ENCODE measurements at regions not wholly inside any gene's neighbourhood (a gene's known extent, or its start where the extent isn't known, plus 50 kb on each side); places are given as distances from the start of the nearest gene placed in this dataset.
"Not testable (repeated sequence)": the region's sequence is repeated elsewhere in the genome, so short reads cannot be mapped to it uniquely, and the experiment has no call there.

DNA sequence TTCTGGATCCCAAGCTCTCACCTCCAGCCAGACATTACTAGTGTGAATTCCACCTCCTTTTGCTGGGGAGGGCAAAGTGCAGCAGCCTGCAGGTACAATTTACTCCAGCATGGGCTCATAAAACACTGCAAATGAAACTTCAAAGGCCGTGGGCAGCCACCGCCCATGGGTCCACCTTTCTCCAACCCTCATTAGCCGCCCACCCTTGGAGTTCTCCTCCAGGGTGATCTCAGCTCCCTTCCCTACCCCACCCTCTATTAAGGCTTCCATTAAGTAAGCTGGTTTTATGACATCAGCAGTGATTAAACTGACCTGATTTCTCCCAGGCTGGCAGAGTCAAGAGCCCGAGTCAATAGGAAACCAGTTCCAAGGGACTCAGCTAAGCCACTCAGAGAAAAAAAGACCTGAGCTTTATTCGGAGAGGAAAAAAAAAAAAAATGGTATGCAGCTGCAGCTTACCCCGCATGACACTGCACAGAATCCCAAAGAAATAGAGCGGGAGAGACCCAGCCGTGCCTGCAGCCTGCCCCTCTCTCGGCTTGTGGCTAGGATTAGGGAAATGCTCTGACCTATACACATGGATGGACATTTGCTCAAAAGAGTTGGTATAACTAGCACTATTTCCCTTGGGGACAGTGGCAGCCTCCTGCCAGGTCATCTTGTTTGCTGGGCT lies 319.6 kb downstream of the PTTG2 start:
- DNase-seq (ENCODE audit: low read depth), result no peak

DNA sequence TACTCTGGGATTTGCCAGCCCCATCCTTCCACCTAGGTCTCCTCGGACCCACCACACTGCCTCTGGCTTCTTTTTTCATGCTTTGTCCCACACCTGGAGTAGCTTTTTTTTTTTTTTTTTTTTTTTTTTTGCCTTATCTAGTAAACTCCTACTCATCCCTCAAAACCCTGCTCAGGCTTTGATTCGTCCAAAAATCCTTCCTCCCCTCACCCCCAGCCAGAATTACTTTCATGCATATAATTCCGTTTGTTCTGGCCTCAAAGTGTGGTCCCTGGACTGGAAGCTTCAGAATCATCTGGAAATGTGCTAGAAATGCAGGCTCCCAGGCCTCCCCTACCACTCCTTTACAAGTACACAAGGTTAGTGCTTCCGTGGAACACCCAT lies 320.1 kb downstream of the PTTG2 start:
- DNase-seq (ENCODE audit: low read depth), result no peak

- DNase-seq (ENCODE audit: low read depth), result no peak
Measured at GRCh38 chr4:38281371-38282071, 321.3 kb downstream of the PTTG2 start.

- DNase-seq (ENCODE audit: low read depth), result no peak
Measured at GRCh38 chr4:38283724-38284123, 323.5 kb downstream of the PTTG2 start.

- no peak for DNase-seq (ENCODE audit: low read depth)
Measured at GRCh38 chr4:38284294-38285030, 324.3 kb downstream of the PTTG2 start.

- DNase-seq (ENCODE audit: low read depth), result no peak
Measured at GRCh38 chr4:38287101-38287851, 327.1 kb downstream of the PTTG2 start.

DNA sequence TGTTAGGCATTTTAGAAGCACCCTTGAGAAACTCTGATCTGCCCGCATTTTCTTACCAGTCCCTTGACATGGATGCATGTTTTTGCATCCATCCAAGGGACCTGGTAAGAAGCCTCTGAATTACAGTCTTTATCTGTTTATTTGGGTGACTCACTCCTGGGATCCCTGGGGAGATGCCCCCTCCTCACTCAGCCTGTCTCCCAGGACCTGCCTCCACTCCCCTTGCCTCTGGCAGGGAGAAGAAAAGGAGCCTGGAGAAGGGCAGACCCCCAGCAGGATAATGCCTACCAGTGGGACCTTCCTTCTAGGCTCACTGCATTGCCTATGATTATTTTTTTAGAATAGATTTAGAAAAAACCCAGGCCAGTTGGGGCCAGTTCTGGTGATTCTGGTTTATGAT lies 329.4 kb downstream of the PTTG2 start:
- DNase-seq (ENCODE audit: low read depth), result no peak

GRCh38 chr4:38290366-38290765 lies 330.2 kb downstream of the PTTG2 start:
- DNase-seq (ENCODE audit: low read depth), result no peak

DNA sequence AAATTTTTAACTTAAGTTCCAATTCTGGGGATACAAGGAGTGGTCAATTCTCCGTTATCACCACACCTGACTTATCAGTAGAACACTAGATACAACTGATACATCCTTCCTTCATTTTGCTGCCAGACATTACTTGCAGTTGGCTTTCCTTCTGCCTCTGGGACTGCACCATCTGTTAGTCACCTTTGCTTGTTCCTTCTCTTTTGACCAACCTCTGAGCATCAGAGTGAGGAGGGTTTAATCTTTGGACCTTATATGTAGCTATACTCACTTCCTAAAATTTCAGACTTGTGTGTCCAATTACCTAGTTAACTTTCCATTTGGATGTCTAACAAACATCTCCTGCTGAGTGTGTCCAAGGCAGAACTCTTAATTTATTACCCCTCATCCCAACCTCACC lies 330.7 kb downstream of the PTTG2 start:
- no peak for DNase-seq (ENCODE audit: low read depth)

DNA sequence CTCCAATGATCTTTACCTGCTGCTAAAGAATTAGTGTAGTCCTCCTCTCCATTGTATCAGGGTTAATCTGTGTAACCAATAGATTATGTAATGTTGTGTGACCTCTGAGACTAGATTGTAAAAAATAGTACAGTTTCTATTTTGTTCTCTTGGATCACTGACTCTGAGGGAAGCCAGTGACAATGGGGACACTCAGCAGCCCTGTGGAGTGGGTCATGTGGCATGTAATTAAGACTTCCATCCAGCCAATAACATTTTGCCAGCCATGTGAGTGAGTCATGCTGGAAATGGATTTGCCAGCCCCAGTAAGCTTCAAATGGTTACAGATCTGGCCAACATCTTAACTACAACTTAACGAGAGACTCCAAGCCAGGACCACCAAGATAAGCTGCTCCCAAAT lies 332.3 kb downstream of the PTTG2 start:
- no peak for DNase-seq (ENCODE audit: low read depth)

DNA sequence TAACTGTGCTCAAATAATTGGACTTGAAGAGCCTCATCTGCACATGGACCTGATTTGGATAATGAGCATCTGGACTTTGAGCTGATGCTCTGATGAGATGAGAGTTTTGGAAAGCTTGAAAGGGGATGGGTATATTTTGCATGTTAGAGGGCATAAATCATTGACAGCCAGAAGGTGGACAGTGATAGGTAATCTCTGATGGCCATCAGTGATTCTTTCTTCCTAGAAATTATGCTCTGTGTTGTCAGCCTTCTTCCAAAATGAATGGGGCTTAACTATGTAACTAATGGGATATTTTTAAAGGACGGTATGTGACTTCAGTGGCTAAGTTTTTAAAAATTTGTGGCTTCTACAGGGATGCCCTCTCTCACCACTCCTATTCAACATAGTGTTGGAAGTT lies 334.0 kb downstream of the PTTG2 start:
- no peak for DNase-seq (ENCODE audit: low read depth)

DNA sequence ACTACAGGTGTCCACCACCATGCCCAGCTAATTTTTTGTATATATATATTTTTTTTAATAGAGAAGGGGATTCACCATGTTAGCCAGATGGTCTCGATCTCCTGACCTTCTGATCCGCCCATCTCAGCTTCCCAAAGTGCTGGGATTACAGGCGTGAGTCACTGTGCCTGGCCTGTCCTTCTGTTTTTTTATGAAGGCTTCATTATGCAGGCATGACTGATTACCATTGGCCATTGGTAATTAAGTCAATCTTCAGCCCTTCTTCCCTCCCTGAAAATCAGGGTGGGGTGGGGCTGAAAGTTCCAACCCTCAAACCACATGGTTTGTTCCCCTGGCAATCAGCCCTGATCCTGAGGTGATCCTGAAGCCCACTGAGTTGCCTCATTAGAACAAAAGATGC lies 336.9 kb downstream of the PTTG2 start:
- DNase-seq (ENCODE audit: low read depth), result no peak

DNA sequence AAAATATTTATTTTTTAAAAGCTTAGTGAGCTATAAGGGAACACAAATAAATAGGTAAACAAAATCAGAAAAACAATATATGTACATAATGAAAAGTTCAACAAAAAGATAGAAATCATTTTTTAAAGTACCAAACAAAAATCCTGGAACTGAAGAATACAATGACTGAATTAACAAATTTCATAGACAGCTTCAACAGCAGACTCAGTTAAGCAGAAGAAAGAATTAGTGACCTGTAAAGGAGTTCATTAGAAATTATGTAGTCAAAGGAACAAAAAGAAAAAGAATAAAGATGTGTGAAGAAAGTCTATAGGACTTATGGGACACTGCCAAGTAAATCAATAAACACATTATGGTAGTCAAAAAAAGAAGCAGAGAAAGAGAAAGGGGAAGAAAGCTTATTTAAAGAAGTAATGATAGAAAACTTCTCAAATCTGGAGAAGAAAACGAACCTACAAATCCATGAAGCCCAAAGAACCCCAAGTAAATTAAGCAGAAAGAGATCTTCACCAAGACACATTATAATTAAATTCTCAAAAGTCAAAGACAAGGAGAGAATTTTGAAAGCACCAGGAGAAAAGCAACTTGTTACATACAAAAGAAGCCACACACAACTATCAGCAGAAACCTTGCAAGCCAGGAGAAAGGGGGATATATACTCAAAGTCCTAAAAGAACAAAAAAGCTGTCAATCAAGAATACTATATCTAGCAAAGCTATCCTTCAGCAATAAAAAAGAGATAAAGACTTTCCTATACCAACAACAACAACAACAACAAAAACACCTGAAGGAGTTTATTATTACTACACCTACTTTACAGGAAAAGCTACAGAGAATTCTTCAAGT lies 338.9 kb downstream of the PTTG2 start:
- DNase-seq (ENCODE audit: low read depth), result no peak

- DNase-seq (ENCODE audit: low read depth), result no peak
Measured at GRCh38 chr4:38302910-38303309, 342.7 kb downstream of the PTTG2 start.

- DNase-seq (ENCODE audit: low read depth), result not testable (repeated sequence)
Measured at GRCh38 chr4:38304460-38304859, 344.3 kb downstream of the PTTG2 start.

DNA sequence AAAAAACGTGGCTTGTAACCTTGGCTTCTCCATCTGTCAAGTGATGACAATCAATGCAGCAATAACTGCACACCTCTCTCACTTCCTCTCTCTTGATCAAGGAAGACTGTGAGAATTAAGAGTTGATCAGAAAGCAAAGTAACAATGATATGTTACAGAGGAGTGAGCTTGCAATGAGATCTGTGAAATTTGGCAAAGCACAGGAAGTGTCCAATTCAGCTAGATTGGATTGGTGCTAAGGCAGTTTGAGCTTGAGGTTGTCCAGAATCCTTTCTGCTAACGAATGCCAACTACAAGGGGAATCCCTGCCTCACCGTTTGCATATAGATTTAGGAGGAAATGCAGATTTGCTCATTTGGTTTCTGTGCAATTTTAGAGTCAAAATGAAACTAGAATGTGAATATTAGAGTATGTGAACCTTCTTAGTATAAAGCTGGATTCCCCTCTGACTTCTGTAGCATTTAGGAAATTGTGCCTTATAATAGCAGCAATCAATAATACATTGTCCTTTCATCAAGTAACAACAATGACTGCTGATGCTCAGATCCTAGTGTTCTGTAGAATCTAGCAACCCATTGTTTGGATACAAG lies 346.4 kb downstream of the PTTG2 start:
- DNase-seq (ENCODE audit: low read depth), result no peak

DNA sequence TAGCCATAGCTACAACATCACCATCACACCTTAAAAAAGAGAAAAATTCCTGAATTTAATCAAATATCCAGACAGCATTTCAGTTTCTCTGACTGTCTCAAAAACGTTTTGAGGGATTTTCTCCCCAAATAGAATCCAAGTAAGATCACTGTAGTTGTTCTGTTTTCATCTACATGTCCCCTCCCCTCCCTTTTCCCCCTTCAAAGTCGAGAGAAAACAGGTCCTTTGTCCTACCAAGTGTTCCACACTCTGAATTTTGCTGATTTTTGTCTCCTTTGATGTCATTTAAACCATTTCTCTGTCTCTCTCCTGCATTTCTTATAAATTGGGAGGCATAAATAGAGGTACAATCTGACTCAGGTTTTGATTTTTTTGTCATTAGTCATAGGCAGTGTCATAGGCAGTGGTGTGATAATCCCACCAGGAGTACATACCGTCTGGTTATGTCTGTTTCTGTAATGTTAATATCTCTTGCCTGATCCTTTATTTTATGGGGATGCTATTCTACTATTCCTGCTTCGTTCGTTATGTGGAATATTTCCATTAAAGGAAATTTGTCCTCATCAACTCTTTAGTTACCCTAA lies 348.6 kb downstream of the PTTG2 start:
- DNase-seq (ENCODE audit: low read depth), result no peak

GRCh38 chr4:38309471-38309870 lies 349.3 kb downstream of the PTTG2 start:
- DNase-seq (ENCODE audit: low read depth), result no peak

DNA sequence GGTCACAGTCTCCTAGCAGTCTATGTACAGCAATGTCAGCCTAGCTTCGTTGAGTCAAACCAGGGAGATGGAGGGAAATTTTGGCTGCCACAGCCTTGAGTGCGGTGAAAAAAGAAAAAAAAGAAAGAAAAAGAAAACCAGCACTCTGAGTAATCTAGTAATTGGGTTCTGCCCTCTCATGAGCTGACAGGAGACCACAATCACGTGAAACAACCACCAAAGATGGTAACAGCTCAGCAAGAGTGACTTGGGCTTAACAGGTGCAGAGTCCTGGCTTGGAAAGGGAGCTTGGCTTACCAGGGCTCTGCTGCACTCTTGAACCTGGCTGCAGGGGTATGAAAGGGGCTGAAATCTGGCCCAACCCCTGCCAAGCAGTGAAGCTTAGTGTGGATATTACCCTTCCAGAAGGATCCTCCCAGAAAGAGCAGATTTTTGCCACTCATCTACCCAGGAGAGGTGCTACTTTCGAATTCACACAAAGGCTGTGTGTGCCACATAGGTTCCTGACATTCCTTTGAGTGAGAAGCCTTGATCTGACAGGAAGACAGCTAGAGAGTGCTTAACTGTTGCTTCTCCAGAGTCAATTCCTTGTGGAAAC lies 350.3 kb downstream of the PTTG2 start:
- DNase-seq (ENCODE audit: low read depth), result peak; percentile 49

GRCh38 chr4:38311495-38312126 lies 351.4 kb downstream of the PTTG2 start:
- no peak for DNase-seq (ENCODE audit: low read depth)
